ENCODE measurements at regions not wholly inside any gene's neighbourhood (a gene's known extent, or its start where the extent isn't known, plus 50 kb on each side); places are given as distances from the start of the nearest gene placed in this dataset.

DNA sequence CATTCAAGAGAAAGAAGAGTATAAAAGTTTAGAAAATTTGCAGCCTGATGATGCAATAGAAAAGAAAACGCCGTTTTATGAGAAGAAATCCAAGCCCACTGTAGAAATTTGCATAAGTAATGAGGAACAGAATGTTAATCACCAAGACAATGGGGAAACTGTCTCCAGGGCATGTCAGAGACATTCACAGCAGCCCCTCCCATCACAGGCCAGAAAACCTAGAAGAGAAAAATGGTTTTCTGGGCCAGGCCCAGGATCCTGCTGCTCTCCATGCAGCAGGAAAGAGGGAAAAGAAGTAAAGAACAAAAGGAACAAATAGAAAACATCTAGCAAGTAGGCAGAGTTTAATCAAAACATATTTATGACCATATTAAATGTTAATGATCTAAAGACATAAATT lies 119.0 kb downstream of the ANKRD50 start:
- TF ChIP-seq, protein P1, sequence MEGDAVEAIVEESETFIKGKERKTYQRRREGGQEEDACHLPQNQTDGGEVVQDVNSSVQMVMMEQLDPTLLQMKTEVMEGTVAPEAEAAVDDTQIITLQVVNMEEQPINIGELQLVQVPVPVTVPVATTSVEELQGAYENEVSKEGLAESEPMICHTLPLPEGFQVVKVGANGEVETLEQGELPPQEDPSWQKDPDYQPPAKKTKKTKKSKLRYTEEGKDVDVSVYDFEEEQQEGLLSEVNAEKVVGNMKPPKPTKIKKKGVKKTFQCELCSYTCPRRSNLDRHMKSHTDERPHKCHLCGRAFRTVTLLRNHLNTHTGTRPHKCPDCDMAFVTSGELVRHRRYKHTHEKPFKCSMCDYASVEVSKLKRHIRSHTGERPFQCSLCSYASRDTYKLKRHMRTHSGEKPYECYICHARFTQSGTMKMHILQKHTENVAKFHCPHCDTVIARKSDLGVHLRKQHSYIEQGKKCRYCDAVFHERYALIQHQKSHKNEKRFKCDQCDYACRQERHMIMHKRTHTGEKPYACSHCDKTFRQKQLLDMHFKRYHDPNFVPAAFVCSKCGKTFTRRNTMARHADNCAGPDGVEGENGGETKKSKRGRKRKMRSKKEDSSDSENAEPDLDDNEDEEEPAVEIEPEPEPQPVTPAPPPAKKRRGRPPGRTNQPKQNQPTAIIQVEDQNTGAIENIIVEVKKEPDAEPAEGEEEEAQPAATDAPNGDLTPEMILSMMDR (IDR thresholded peaks at IDR 0.05): no peak
- no peak for TF ChIP-seq POLR2A (IDR thresholded peaks at IDR 0.05)
